Activated T-helper 17 cell treated with anti-CD3 and anti-CD28 coated beads, Interleukin-2, amount 50 U/mL, for 72 hours (primary cell): ENCODE measurements at regions not wholly inside any gene's neighbourhood (a gene's known extent, or its start where the extent isn't known, plus 50 kb on each side); places are given as distances from the start of the nearest gene placed in this dataset.
A peak's percentile ranks its signal among the peaks of the same experiment; 100 is the strongest.

Experiments
- ATAC-seq: fragments of 150-1000 bp; cut with Tn5 transposase; replicated peaks from 2 replicates; pipeline ENCODE4 v1.10.0; 2021; ENCODE audit warnings: mild to moderate bottlenecking, moderate library complexity
- H3K27ac Mint-ChIP-seq: one replicate; pipeline ENCODE4 v1.8.0; 2022; ENCODE audit warnings: mixed read lengths
- H3K27me3 Mint-ChIP-seq: one replicate; pipeline ENCODE4 v1.8.0; 2022; ENCODE audit warnings: mixed read lengths
- H3K36me3 Mint-ChIP-seq: one replicate; pipeline ENCODE4 v1.8.0; 2022; ENCODE audit warnings: low read depth, mild to moderate bottlenecking, mixed read lengths
- H3K4me1 Mint-ChIP-seq: one replicate; pipeline ENCODE4 v1.8.0; 2022; ENCODE audit warnings: mixed read lengths
- H3K4me3 Mint-ChIP-seq: one replicate; pipeline ENCODE4 v1.8.0; 2022; ENCODE audit warnings: mild to moderate bottlenecking, mixed read lengths
- H3K9me3 Mint-ChIP-seq: one replicate; pipeline ENCODE4 v1.8.0; 2022; ENCODE audit warnings: mixed read lengths

DNA sequence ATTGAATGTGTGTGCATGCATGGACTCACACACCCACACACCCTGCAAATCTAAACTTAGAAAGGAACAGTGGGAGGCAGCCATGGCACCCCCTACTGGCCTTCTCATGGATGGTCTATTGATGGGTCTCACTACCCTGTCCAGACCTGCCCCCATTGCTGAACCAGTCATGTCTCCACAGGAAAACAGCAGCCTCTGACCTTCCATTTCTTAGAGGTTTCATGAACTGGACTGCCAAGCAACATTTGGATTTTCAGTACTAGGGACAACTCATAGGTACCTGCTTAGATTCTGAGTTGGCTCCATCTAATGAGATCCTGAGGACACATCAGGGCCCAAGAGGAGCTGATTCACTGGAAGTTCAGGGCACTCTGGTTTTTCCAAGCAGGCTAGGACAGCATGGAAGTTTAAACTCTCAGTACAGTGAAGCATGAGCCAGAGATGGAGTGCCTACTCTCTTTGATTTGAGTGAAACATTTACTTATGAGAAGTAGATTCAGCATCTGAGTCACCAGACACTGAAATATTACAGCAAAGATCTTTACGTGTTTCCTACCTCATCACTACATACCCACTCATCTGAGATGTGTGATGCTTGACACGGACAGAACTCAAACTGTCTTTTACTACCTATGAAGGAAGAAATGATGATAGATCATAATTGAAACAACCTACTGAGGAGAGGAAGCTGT lies 98.9 kb upstream of the PLEKHG7 start:
- H3K27me3 Mint-ChIP-seq, result no peaks in the 10 kb centered on the region
- peak overlapping the region; percentile 90 for H3K27ac Mint-ChIP-seq
- peaks cover 38% of the 10 kb centered on the region for H3K36me3 Mint-ChIP-seq
- peak; percentile 89 for ATAC-seq
- H3K4me3 Mint-ChIP-seq, result peak overlapping the region; percentile 69
- peaks cover 25% of the 10 kb centered on the region for H3K9me3 Mint-ChIP-seq
- peaks cover 47% of the 10 kb centered on the region for H3K4me1 Mint-ChIP-seq

DNA sequence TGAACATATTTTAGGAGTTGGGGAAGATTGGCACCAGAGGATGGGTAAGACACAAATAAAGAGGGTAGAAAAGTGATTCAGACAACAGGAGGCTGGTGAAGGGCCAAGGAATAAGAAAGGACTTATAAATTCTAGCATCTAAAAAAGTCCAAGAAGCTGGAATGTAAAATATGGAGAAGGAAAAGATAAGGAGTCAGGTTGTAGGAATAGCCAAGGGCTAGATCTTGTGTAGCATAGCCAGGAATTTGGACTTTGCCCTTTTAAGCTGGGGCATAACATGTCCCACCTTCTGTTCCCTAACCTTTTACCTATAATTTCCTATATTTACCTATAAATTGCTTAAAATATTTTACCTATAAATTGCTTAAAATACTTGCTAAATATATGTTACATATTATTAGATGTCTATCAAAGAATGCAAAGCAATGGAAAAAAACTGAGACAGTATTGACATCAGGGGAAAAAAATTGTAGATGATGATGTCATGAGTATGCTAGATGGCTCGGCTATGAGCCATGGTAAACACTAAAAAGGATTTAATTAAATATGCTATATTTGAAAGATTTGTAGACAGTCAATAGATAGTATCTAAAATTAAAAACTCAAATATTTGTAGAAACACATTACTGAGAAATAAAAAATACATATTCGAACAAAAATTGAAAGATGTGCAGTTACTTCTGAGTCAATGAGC lies 99.7 kb upstream of the PLEKHG7 start:
- peaks cover 46% of the 10 kb centered on the region for H3K36me3 Mint-ChIP-seq
- ATAC-seq, result no peak
- H3K4me1 Mint-ChIP-seq, result peaks cover 46% of the 10 kb centered on the region
- H3K27ac Mint-ChIP-seq, result peak overlapping the region; percentile 90
- peak overlapping the region; percentile 69 for H3K4me3 Mint-ChIP-seq
- peaks cover 29% of the 10 kb centered on the region for H3K9me3 Mint-ChIP-seq
- H3K27me3 Mint-ChIP-seq, result no peaks in the 10 kb centered on the region

DNA sequence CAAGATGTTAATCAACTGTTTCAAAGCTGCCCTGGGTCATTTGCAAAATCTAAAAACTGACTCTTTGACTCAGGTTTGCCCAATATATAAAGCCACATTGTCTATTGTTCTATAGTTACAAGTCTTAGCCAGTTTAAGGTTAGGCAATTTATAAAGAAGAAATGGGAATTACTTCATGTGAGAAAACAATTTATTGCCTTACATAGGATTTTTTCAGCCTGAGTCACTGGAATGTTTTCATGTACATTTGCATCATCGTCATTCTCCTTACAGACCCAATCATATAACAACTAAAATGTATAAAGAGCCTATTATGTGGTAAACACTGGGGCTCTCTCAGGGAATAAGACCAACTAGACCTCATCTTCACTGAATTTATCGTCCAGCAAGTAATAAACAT lies 100.3 kb upstream of the PLEKHG7 start:
- peaks cover 46% of the 10 kb centered on the region for H3K4me1 Mint-ChIP-seq
- H3K4me3 Mint-ChIP-seq, result peak overlapping the region; percentile 69
- no peaks in the 10 kb centered on the region for H3K27me3 Mint-ChIP-seq
- H3K27ac Mint-ChIP-seq, result peak overlapping the region; percentile 90
- H3K9me3 Mint-ChIP-seq, result peaks cover 29% of the 10 kb centered on the region
- ATAC-seq, result no peak
- peaks cover 51% of the 10 kb centered on the region for H3K36me3 Mint-ChIP-seq

DNA sequence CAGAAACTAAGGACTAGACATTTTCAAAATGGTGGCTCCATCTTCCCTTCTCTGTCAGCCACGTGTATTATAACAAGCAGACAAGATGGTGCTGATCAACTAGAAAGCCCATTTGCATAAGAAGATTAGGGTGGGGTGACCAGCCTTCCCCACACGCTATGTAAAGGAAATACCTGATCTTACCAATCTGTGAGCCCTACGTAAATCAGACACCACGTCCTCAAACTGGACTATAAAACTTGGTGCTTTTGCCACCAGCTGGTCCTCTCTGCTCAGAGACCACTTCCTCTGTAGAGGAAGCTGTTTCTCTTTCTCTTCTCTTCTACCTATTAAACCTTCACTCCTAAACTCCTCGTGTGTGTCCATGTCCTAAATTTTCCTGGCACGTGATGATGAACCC lies 101.1 kb upstream of the PLEKHG7 start:
- peaks cover 57% of the 10 kb centered on the region for H3K36me3 Mint-ChIP-seq
- peaks cover 29% of the 10 kb centered on the region for H3K9me3 Mint-ChIP-seq
- H3K27ac Mint-ChIP-seq, result peak overlapping the region; percentile 90
- peak overlapping the region; percentile 69 for H3K4me3 Mint-ChIP-seq
- peaks cover 54% of the 10 kb centered on the region for H3K4me1 Mint-ChIP-seq
- no peak for ATAC-seq
- H3K27me3 Mint-ChIP-seq, result no peaks in the 10 kb centered on the region

DNA sequence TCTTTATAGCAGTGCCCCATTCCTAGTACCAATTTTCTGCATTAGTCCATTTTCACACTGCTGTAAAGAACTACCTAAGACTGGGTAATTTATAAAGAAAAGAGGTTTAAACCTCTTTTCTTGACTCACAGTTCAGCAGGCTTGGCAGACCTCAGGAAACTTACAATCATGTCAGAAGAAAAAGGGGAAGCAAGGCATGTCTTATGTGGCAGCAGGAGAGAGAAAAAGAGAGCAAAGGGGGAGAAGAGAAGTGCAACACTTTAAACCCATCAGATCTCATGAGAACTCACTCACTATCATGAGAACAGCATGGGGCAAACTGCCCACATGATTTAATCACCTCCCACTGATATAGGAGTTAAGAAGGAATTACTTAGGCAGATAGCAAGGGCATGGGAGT lies 101.6 kb upstream of the PLEKHG7 start:
- Mint-ChIP-seq H3K27me3 (no peaks in the 10 kb centered on the region), H3K4me1 (peaks cover 59% of the 10 kb centered on the region), H3K36me3 (peaks cover 60% of the 10 kb centered on the region), H3K27ac (peak overlapping the region; percentile 87), H3K4me3 (peak overlapping the region; percentile 69), H3K9me3 (peaks cover 29% of the 10 kb centered on the region)
- no peak for ATAC-seq

- Mint-ChIP-seq H3K36me3 (peaks cover 69% of the 10 kb centered on the region), H3K9me3 (peaks cover 34% of the 10 kb centered on the region), H3K4me3 (peak overlapping the region; percentile 69), H3K4me1 (peaks cover 67% of the 10 kb centered on the region), H3K27me3 (no peaks in the 10 kb centered on the region), H3K27ac (peak overlapping the region; percentile 91)
- ATAC-seq, result no peak
Measured at GRCh38 chr12:92600052-92600451, 102.7 kb upstream of the PLEKHG7 start.

DNA sequence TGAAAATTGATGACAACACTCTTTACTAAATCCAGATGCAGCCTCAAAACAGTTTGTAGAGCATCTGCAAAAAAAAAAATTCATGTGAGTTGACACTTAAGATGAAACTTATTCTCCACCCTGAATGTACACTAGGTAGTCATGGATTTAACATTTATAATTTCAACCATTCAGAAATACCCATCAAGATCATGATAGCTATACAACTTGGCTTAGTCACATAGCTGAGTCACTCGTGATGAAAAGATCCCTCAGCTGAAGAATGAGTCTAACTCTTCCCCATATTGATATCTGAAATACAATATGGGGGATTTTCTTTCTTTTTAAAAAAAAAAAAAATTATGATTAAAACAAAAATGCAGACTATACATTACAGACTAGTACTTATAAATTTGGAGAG lies 104.8 kb upstream of the PLEKHG7 start:
- H3K4me1 Mint-ChIP-seq, result peaks cover 74% of the 10 kb centered on the region

DNA sequence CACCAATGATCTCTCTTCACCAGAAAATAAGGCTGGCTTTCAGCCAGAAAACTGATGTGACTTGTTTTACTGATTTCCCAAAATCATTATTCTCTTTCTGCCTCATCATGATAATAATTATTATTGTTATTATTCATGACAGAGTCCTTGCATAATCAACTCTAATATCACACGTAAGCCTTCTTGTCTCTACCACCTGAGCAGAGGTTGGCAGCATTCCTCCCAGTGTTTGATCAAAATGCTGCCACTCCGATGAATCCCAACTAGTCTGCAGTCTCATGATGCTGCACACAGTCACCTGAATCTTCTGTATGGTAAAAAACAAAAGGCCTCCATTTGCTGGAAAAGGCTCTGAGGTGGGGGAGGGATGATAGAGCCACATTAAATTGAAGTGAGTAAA lies 105.7 kb upstream of the PLEKHG7 start:
- H3K4me3 Mint-ChIP-seq, result peak overlapping the region; percentile 69
- H3K27ac Mint-ChIP-seq, result peak overlapping the region; percentile 91
- peaks cover 73% of the 10 kb centered on the region for H3K4me1 Mint-ChIP-seq
- peaks cover 56% of the 10 kb centered on the region for H3K36me3 Mint-ChIP-seq
- H3K27me3 Mint-ChIP-seq, result no peaks in the 10 kb centered on the region
- no peak for ATAC-seq
- peaks cover 27% of the 10 kb centered on the region for H3K9me3 Mint-ChIP-seq

More for the DNA sequence above, 104.8 kb upstream of the PLEKHG7 start:
- no peaks in the 10 kb centered on the region for H3K27me3 Mint-ChIP-seq
- H3K27ac Mint-ChIP-seq, result peak overlapping the region; percentile 91
- peak; percentile 67 for ATAC-seq
- H3K4me3 Mint-ChIP-seq, result peak overlapping the region; percentile 69
- peaks cover 31% of the 10 kb centered on the region for H3K9me3 Mint-ChIP-seq
- H3K36me3 Mint-ChIP-seq, result peaks cover 62% of the 10 kb centered on the region

DNA sequence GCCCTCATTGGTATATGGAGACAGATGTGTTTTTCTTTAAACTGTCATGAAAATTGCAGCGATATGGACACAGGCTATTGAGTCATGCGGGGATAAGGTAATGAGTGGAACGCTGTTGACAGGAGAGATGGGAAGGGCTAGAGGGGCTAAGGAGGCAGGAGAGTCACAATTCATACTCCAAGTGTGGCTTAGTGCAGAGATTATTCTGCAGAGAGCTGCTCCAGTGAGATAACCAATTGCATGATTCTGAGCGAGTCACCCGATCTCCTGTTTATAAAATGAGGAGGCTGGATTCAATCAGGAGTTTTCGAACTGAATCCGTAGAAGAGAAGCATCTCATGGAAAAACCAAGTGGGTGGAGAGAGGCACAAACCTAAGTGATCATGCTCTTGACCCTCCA lies 106.4 kb upstream of the PLEKHG7 start:
- Mint-ChIP-seq H3K4me3 (peak overlapping the region; percentile 69), H3K4me1 (peaks cover 72% of the 10 kb centered on the region), H3K9me3 (peaks cover 23% of the 10 kb centered on the region), H3K27me3 (no peaks in the 10 kb centered on the region), H3K27ac (peak overlapping the region; percentile 91), H3K36me3 (peaks cover 52% of the 10 kb centered on the region)
- ATAC-seq, result no peak

- H3K27ac Mint-ChIP-seq, result peak overlapping the region; percentile 91
- no peak for ATAC-seq
- peaks cover 16% of the 10 kb centered on the region for H3K9me3 Mint-ChIP-seq
- H3K4me1 Mint-ChIP-seq, result peaks cover 70% of the 10 kb centered on the region
- H3K36me3 Mint-ChIP-seq, result peaks cover 45% of the 10 kb centered on the region
- peak overlapping the region; percentile 69 for H3K4me3 Mint-ChIP-seq
- no peaks in the 10 kb centered on the region for H3K27me3 Mint-ChIP-seq
Measured at GRCh38 chr12:92595663-92596062, 107.1 kb upstream of the PLEKHG7 start.

GRCh38 chr12:92593734-92594402 lies 108.9 kb upstream of the PLEKHG7 start:
- Mint-ChIP-seq H3K36me3 (peaks cover 31% of the 10 kb centered on the region), H3K27ac (peak overlapping the region; percentile 91), H3K4me1 (peaks cover 69% of the 10 kb centered on the region), H3K9me3 (peaks cover 16% of the 10 kb centered on the region), H3K27me3 (no peaks in the 10 kb centered on the region), H3K4me3 (peak overlapping the region; percentile 69)
- peak; percentile 88 for ATAC-seq

DNA sequence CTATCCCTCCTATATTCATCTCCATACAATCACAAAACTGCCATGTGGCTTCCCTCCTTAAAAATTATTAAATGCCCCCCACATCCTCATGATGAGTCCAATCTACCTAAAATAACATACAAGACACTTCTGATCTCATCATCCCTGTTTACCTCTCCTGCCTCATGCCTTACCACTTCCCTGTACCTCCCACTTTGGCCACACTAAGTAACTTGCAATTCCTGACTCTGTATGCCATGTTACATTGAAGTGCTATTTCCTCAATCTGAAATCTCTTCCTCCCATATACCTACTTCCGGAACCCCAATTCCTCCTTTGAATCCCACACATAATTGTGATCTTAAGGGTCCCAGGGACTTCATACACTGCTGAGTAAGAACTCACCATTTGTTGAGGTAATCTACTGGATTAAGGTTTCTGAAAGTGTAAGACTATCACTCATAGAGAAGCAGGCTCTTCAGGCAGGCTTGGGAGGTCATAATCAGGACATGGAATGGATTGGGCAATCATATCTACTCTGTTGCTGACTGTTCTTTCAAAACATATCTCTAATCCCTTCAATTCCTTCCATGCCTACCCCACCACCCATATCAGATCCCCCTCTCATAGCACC lies 117.6 kb upstream of the PLEKHG7 start:
- H3K27me3 Mint-ChIP-seq, result no peaks in the 10 kb centered on the region
- ATAC-seq, result peak; percentile 64

GRCh38 chr12:92583910-92584309 lies 118.9 kb upstream of the PLEKHG7 start:
- no peak overlapping the region for H3K27ac Mint-ChIP-seq
- H3K4me3 Mint-ChIP-seq, result no peak overlapping the region
- ATAC-seq, result no peak
- peaks cover 18% of the 10 kb centered on the region for H3K9me3 Mint-ChIP-seq
- peaks cover 14% of the 10 kb centered on the region for H3K4me1 Mint-ChIP-seq
- H3K36me3 Mint-ChIP-seq, result peaks cover 46% of the 10 kb centered on the region
- no peaks in the 10 kb centered on the region for H3K27me3 Mint-ChIP-seq

More for the DNA sequence above, 117.6 kb upstream of the PLEKHG7 start:
- peaks cover 41% of the 10 kb centered on the region for H3K36me3 Mint-ChIP-seq
- peaks cover 25% of the 10 kb centered on the region for H3K9me3 Mint-ChIP-seq
- H3K27ac Mint-ChIP-seq, result peak overlapping the region; percentile 1
- no peak overlapping the region for H3K4me3 Mint-ChIP-seq
- H3K4me1 Mint-ChIP-seq, result peaks cover 23% of the 10 kb centered on the region

GRCh38 chr12:92582893-92583292 lies 119.9 kb upstream of the PLEKHG7 start:
- no peaks in the 10 kb centered on the region for H3K27me3 Mint-ChIP-seq
- peaks cover 46% of the 10 kb centered on the region for H3K36me3 Mint-ChIP-seq
- peaks cover 14% of the 10 kb centered on the region for H3K4me1 Mint-ChIP-seq
- H3K9me3 Mint-ChIP-seq, result peaks cover 18% of the 10 kb centered on the region
- ATAC-seq, result no peak
- no peak overlapping the region for H3K27ac Mint-ChIP-seq
- H3K4me3 Mint-ChIP-seq, result no peak overlapping the region
